ENCODE measurements at regions not wholly inside any gene's neighbourhood (a gene's known extent, or its start where the extent isn't known, plus 50 kb on each side); places are given as distances from the start of the nearest gene placed in this dataset.

GRCh38 chr20:11001764-11002540, 328.2 kb upstream of the JAG1 start:
- DNase-seq, result no peak

GRCh38 chr20:11003341-11003740, 329.5 kb upstream of the JAG1 start:
- DNase-seq, result no peak

GRCh38 chr20:11008444-11009033, 334.7 kb upstream of the JAG1 start:
- DNase-seq, result no peak

- DNase-seq, result no peak
Measured at GRCh38 chr20:11011653-11012052, 337.9 kb upstream of the JAG1 start.

- no peak for DNase-seq
Measured at GRCh38 chr20:11012975-11013374, 339.2 kb upstream of the JAG1 start.

GRCh38 chr20:11013801-11014200, 340.0 kb upstream of the JAG1 start:
- no peak for DNase-seq

GRCh38 chr20:11015440-11015839, 341.6 kb upstream of the JAG1 start:
- DNase-seq, result peak; percentile 51 to 70

GRCh38 chr20:11017446-11017845, 343.6 kb upstream of the JAG1 start:
- no peak for DNase-seq

GRCh38 chr20:11018668-11019170, 344.9 kb upstream of the JAG1 start:
- DNase-seq, result no peak

- no peak for DNase-seq
Measured at GRCh38 chr20:11020712-11021111, 346.9 kb upstream of the JAG1 start.

- no peak for DNase-seq
Measured at GRCh38 chr20:11027224-11027623, 353.4 kb upstream of the JAG1 start.

- no peak for DNase-seq
Measured at GRCh38 chr20:11030351-11030750, 356.6 kb upstream of the JAG1 start.

- no peak for DNase-seq
Measured at GRCh38 chr20:11031300-11031699, 357.5 kb upstream of the JAG1 start.

- DNase-seq, result no peak
Measured at GRCh38 chr20:11032611-11033010, 358.8 kb upstream of the JAG1 start.

- DNase-seq, result no peak
Measured at GRCh38 chr20:11034025-11034424, 360.2 kb upstream of the JAG1 start.

GRCh38 chr20:11035211-11035610, 361.4 kb upstream of the JAG1 start:
- DNase-seq, result no peak

GRCh38 chr20:11041396-11041795, 367.6 kb upstream of the JAG1 start:
- DNase-seq, result no peak

- no peak for DNase-seq
Measured at GRCh38 chr20:11043001-11043400, 369.2 kb upstream of the JAG1 start.

- no peak for DNase-seq
Measured at GRCh38 chr20:11044561-11044960, 370.8 kb upstream of the JAG1 start.

- DNase-seq, result no peak
Measured at GRCh38 chr20:11045412-11046175, 371.8 kb upstream of the JAG1 start.

- no peak for DNase-seq
Measured at GRCh38 chr20:11047559-11047958, 373.8 kb upstream of the JAG1 start.

GRCh38 chr20:11048739-11049138, 374.9 kb upstream of the JAG1 start:
- no peak for DNase-seq

GRCh38 chr20:11050350-11050749, 376.6 kb upstream of the JAG1 start:
- DNase-seq, result no peak

GRCh38 chr20:11051136-11051535, 377.3 kb upstream of the JAG1 start:
- no peak for DNase-seq
